ENCODE measurements at regions not wholly inside any gene's neighbourhood (a gene's known extent, or its start where the extent isn't known, plus 50 kb on each side); places are given as distances from the start of the nearest gene placed in this dataset.

GRCh38 chr2:52835909-52836308 lies 931.7 kb upstream of the CHAC2 start:
- DNase-seq = no peak

GRCh38 chr2:52831216-52831615 lies 936.4 kb upstream of the CHAC2 start:
- no peak for DNase-seq

GRCh38 chr2:52828112-52828511 lies 939.5 kb upstream of the CHAC2 start:
- no peak for DNase-seq

- no peak for DNase-seq
Measured at GRCh38 chr2:52821631-52822030, 946.0 kb upstream of the CHAC2 start.

- no peak for DNase-seq
Measured at GRCh38 chr2:52818958-52819357, 948.6 kb upstream of the CHAC2 start.

GRCh38 chr2:52810460-52810859 lies 957.1 kb upstream of the CHAC2 start:
- DNase-seq = no peak

- DNase-seq = no peak
Measured at GRCh38 chr2:52805901-52806410, 961.6 kb upstream of the CHAC2 start.

GRCh38 chr2:52794581-52794980 lies 973.0 kb upstream of the CHAC2 start:
- no peak for DNase-seq

- DNase-seq = no peak
Measured at GRCh38 chr2:52779446-52779845, 988.2 kb upstream of the CHAC2 start.

- DNase-seq = no peak
Measured at GRCh38 chr2:52776571-52776970, 991.0 kb upstream of the CHAC2 start.

- no peak for DNase-seq
Measured at GRCh38 chr2:52775674-52776073, 991.9 kb upstream of the CHAC2 start.

GRCh38 chr2:52765735-52766134 lies 1001.9 kb upstream of the CHAC2 start:
- no peak for DNase-seq

GRCh38 chr2:52749764-52750163 lies 1017.8 kb upstream of the CHAC2 start:
- DNase-seq = no peak

GRCh38 chr2:52745144-52745543 lies 1022.5 kb upstream of the CHAC2 start:
- no peak for DNase-seq

- no peak for DNase-seq
Measured at GRCh38 chr2:52732849-52733395, 1034.7 kb upstream of the CHAC2 start.

- no peak for DNase-seq
Measured at GRCh38 chr2:52724585-52724984, 1043.0 kb upstream of the CHAC2 start.

- no peak for DNase-seq
Measured at GRCh38 chr2:52717836-52718235, 1049.8 kb upstream of the CHAC2 start.

GRCh38 chr2:52710810-52711618 lies 1056.6 kb upstream of the CHAC2 start:
- no peak for DNase-seq

GRCh38 chr2:52704251-52704650 lies 1063.4 kb upstream of the CHAC2 start:
- no peak for DNase-seq

GRCh38 chr2:52703004-52703403 lies 1064.6 kb upstream of the CHAC2 start:
- DNase-seq = no peak

GRCh38 chr2:52698408-52698807 lies 1069.2 kb upstream of the CHAC2 start:
- DNase-seq = no peak

GRCh38 chr2:52697690-52698089 lies 1069.9 kb upstream of the CHAC2 start:
- no peak for DNase-seq

- no peak for DNase-seq
Measured at GRCh38 chr2:52695731-52696130, 1071.9 kb upstream of the CHAC2 start.

- DNase-seq = no peak
Measured at GRCh38 chr2:52686935-52687334, 1080.7 kb upstream of the CHAC2 start.
